NCI-H1417 (cell line): ENCODE measurements at regions not wholly inside any gene's neighbourhood (a gene's known extent, or its start where the extent isn't known, plus 50 kb on each side); places are given as distances from the start of the nearest gene placed in this dataset.

Experiments
- DNase-seq, 3 experiments: peaks; one replicate each; lab custom pipeline; 2025; lab: John Stamatoyannopoulos, UW

GRCh38 chr15:52876991-52877663 is 87.0 kb upstream of the ONECUT1 start:
- no peak for DNase-seq

- no peak for DNase-seq
These were observed 82.1 kb upstream of the ONECUT1 start for GRCh38 chr15:52872036-52872818.

- no peak for DNase-seq
These were observed 79.9 kb upstream of the ONECUT1 start for GRCh38 chr15:52870015-52870414.

- no peak for DNase-seq
These were observed 76.6 kb upstream of the ONECUT1 start for GRCh38 chr15:52866698-52867097.

GRCh38 chr15:52862677-52863076 is 72.5 kb upstream of the ONECUT1 start:
- DNase-seq = peak in 1 of 3 experiments; percentile 2

GRCh38 chr15:52858782-52859176 is 68.6 kb upstream of the ONECUT1 start:
- DNase-seq = no peak

- peak; percentile 25 to 53 (median 36) for DNase-seq
These were observed 68.0 kb upstream of the ONECUT1 start for GRCh38 chr15:52857937-52858781.

- no peak for DNase-seq
These were observed 67.3 kb upstream of the ONECUT1 start for GRCh38 chr15:52857471-52857870.

- no peak for DNase-seq
These were observed 66.2 kb upstream of the ONECUT1 start for GRCh38 chr15:52856286-52856685.

- no peak for DNase-seq
These were observed 65.0 kb upstream of the ONECUT1 start for GRCh38 chr15:52855157-52855556.

GRCh38 chr15:52844823-52845222 is 54.7 kb upstream of the ONECUT1 start:
- DNase-seq = peak in 1 of 3 experiments; percentile 14
